C4-2B (cell line): ENCODE measurements at regions not wholly inside any gene's neighbourhood (a gene's known extent, or its start where the extent isn't known, plus 50 kb on each side); places are given as distances from the start of the nearest gene placed in this dataset.
"Not testable (repeated sequence)": the region's sequence is repeated elsewhere in the genome, so short reads cannot be mapped to it uniquely, and the experiment has no call there.

Source experiments
- CTCF ChIP-seq: fragments of 450-650 bp; conservative IDR thresholded peaks from 2 replicates; pipeline ENCODE4 v1.5.1; 2017; ENCODE audit warnings: mild to moderate bottlenecking
- ZFX ChIP-seq: fragments of 450-650 bp; IDR thresholded peaks from 2 replicates; pipeline ENCODE4 v1.6.1; 2017

DNA sequence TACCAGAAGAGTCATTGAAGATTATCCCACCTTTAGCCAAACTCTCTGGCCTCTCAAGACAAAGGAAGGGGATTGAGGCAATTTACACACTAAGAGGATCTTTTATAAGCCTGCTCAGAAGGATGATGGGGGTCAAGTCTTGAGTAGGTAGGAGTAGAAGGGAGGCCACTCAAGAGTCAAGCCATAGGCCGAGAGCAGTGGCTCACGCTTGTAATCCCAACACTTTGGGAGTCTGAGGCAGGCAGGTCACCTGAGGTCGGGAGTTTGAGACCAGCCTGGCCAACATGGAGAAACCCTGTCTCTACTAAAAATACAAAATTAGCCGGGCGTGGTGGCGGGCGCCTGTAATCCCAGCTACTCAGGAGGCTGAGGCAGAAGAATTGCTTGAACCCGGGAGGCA is 58.0 kb upstream of the SOX13 start:
- TF ChIP-seq ZFX, CTCF: not testable (repeated sequence)
